GM12891 (cell line): ENCODE measurements at regions not wholly inside any gene's neighbourhood (a gene's known extent, or its start where the extent isn't known, plus 50 kb on each side); places are given as distances from the start of the nearest gene placed in this dataset.

Experiments used
- PAX5 ChIP-seq: IDR thresholded peaks from 2 replicates; pipeline ENCODE4 v1.6.1; 2011; ENCODE audit warnings: low read length, moderate library complexity, mild to moderate bottlenecking; ENCODE audit not compliant: insufficient read depth, severe bottlenecking
- POLR2A ChIP-seq: IDR thresholded peaks from 2 replicates; pipeline ENCODE4 v1.6.1; 2011; ENCODE audit warnings: low read depth, low read length, control low read depth
- POLR2AphosphoS5 ChIP-seq: IDR thresholded peaks from 2 replicates; pipeline ENCODE4 v1.6.1; 2011; ENCODE audit warnings: low read depth, low read length, control low read depth
- POU2F2 ChIP-seq: IDR thresholded peaks from 2 replicates; pipeline ENCODE4 v1.6.1; 2011; ENCODE audit warnings: low read depth, mild to moderate bottlenecking, control low read depth, low read length, moderate library complexity
- SPI1 ChIP-seq: IDR thresholded peaks from 2 replicates; pipeline ENCODE4 v1.6.1; 2011; ENCODE audit warnings: low read depth, low read length, control low read depth
- TAF1 ChIP-seq: IDR thresholded peaks from 2 replicates; pipeline ENCODE4 v1.6.1; 2011; ENCODE audit warnings: low read depth, low read length, control low read depth

DNA sequence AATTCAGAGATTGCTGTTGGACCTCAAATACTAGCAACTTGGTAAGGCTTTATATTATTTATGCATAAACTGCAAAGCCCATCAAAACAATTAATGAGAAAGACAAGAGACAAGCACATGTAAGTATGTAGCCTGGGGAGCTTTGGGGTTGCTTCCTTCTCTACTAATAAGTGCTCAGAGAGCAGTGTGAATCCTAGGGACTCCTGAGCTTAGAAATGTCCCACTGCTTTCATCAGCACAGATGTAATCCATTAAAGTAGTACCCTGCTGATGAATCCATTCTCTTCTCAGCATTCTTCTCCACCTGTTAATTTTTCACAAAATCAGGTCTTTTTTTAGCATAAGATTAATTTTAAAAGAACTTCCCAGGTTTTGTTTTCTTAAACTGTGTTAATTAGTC is 485.6 kb downstream of the PTH2R start:
- no peak for TF ChIP-seq POLR2A
- TF ChIP-seq POLR2AphosphoS5: no peak
- no peak for TF ChIP-seq TAF1
- TF ChIP-seq SPI1: no peak
- TF ChIP-seq POU2F2: no peak
- TF ChIP-seq PAX5: no peak
